GM19395 (cell line): ENCODE measurements at regions not wholly inside any gene's neighbourhood (a gene's known extent, or its start where the extent isn't known, plus 50 kb on each side); places are given as distances from the start of the nearest gene placed in this dataset.
A peak's percentile ranks its signal among the peaks of the same experiment; 100 is the strongest.

Experiments
- ATAC-seq: cut with Tn5 transposase; IDR thresholded peaks from one replicate; pipeline ENCODE4 v1.9.1; 2021; ENCODE audit warnings: mild to moderate bottlenecking, moderate library complexity; ENCODE audit not compliant: unreplicated experiment

DNA sequence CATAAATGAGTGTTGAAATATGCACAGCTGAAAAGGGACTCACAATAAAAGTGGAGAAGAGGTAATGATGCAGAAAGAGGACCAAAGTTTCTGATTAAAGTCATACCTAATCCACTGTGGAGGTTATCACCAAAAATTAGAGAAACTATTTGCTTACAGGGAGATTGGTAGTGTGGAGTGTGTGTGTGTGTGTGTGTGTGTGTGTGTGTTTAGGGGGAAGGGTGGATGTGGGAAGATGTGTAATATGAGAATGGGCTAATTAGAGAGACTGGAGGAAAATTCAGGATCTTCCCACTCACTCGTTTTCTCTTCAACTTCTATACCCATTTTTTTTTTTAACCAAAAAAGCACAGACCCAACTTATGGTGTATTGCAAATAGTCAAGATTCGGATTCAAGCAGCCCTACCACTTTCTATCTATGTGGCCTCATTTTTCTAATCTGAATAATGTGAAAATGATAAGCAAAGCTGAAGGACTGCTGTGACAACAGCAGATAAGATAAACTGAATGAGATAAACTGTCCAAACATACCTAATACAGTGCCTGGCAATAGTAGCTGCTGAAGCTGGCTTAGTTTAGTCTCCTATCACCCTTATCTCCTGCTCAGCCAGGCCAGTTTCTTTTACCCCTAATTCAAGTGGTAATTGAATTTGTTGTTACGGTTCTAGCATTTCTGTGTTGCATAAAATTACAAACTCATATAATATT, 501.1 kb downstream of the KDM4C start:
- ATAC-seq: no peak

DNA sequence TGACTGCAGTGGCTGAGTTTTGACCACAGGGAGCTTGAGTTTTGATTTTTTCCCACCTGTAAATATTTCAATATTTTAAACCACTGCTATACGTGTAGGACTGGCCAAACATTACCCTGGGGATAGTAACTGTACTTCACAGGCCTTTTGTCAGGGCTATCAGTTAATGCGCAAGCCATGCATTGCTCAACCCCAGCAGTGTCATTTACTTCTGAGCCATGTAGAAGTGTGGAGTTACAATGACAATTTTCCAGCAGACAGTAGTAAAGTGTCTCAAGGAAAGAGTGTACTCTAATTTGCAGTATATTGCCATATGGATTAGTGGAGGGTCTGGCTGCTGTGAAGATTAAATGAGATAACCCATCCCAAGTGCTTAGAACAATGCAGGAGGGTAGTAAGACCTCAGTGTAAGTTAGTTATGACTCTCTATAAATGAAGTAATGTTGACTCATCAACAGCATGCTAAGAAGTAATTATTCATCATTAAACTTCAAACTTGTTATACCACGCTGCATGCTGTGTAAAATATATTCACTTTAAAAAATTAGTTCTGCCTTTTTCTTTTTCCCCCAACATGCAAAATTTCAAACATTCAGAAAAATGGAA, 489.2 kb downstream of the KDM4C start:
- no peak for ATAC-seq

DNA sequence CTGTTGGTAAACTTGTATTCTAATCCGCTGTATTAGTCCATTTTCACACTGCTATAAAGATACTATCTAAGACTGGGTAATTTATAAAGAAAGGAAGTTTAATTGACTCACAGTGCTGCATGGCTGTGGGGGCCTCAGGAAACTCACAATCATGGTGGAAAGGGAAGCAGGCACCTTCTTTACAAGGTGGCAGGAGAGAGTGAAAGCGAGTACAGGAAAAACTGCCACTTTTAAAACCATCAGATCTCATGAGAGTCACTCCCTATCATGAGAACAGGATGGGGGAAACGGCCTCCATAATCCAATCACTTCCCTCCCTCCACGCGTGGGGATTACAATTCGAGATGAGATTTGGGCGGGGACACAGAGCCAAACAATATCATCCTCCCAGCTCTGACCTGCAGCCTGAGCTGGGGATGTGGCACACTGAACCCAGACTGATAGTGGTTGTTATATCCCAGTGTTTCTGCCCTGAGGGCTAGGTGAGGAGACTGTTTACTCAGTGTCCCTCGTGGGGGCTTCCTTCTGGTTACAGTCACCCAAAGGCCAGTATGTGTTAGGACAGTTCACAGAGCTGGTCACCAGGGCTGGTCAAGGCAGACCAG, 488.3 kb downstream of the KDM4C start:
- no peak for ATAC-seq

GRCh38 chr9:7243838-7244237, 486.1 kb downstream of the KDM4C start:
- ATAC-seq: no peak

DNA sequence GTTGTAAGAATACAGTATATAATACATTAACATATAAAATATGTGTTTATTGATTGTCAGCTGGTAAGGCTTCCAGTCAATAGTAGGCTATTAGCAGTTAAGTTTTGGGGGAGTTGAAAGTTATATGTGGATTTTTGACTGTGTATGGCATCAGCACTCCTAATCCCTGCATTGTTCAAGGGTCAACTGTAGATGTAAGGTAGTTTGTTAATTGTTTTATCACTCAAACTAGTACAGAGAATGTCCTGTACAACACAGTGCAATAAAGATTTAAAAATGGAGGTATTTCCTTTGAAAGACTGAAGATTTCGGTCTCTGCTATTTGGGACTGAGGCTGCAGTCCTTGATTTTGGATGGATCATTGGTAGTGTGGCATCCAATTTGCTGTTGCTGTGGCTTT, 484.4 kb downstream of the KDM4C start:
- ATAC-seq: no peak

DNA sequence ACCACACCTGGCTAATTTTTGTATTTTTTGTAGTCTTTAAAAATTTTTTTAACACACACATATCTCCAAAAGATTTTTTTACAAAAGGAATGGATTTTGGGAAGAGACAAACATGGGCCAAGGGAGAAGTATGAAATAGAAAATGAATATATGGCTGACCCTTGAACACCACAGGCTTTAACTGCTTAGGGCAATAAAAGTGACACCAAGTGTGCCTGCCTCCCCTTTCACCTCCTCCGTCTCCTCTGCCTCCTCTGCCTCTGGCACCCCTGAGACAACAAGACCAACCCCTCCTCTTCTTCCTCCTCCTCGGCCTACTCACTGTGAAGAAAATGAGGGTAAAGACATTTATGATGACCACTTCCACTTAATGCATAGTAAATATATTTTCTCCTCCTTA, 483.9 kb downstream of the KDM4C start:
- ATAC-seq: no peak

- ATAC-seq: no peak
Observed at GRCh38 chr9:7240569-7241311, 483.0 kb downstream of the KDM4C start.

GRCh38 chr9:7239708-7240107, 481.9 kb downstream of the KDM4C start:
- no peak for ATAC-seq

DNA sequence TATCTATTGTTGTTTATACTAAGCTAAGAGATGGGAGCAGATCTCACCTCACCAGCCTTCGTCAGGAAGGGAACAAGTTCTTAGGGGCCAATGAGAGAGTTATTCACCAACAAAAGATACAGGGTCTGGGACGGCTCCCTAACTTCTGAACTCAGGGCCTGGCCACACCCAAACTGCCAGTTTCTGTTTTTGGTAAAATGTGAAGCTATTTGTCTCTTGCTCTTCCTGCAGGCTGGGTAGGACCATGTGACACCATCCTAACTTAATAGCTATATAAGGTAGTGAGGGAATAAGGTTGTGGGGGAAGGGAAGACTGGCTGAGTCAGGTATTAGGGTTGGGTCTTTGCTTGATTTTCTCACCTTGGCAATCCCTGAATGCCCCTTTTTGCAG, 480.5 kb downstream of the KDM4C start:
- no peak for ATAC-seq

DNA sequence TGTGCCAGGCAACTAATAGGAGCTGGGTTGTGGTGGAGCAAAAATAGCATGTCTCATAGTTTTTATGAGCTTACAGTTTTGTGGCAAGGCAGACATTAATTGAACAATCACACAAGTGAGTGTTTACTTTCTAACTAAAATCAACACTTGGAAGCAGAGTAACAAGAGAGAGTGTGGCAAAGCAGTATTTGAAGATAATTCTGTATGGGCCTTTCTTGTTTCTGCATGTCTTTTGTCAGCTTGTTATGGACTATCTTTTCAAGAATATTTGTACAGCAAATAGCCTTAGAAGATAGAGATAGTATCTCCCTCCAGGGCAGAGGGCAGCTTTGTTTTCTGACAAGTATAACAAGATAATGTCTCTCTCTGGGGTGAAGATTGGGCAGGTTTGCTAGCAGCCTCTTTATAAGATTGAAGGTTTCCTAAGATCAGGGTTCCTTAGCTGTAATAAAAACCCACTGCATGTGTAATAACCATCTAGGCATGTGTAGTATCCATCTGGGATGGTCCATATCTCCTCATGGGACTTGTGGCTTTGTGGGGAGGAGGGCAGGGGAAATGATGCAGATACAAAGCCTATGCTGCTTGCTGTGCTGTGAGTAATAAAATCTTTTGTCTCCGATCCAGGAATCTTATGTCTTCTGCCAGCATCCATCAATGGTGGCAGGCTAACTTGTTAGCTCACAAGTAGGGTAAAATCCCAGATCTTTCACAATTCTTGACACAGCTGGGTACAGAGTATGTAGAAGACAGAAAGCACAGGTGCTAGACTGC, 479.9 kb downstream of the KDM4C start:
- ATAC-seq: no peak

DNA sequence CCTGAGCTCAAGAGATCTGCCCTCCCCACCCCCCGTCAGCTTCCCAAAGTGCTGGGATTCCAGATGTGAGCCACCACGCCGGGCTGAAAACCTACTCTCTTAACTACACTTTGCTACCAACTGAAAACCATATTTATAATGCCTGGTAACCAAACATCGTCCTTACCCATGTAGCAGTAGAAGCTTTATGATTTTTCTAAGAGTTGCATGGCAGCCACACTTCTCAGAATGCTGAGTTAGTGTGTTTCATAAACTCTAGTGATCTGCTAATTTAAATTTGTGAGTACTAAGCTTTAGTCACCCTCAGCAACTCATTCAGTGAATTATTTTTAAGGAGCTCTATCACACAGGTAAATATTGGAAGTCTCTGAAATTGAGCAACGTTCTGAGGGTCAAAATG, 478.4 kb downstream of the KDM4C start:
- no peak for ATAC-seq

DNA sequence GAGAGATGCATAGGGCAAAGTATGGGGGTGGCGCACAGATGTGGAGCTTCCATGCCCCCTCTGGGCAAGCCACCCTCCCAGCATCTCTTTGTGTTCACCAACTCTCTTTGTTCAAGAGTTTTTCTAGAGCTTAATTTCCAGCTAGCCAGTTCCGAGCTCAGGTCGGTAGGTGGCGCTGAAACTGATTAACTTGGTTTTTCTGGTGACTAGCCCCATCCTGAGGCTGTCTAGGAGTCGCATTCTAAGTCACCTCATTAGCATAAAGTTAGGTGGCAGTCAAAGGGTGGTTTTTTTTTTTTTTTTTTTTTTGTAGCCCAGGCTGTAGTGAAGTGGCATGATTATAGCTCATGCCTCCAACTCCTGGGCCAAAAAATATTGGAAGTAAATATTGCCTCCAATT, 476.4 kb downstream of the KDM4C start:
- ATAC-seq: peak; percentile 83

DNA sequence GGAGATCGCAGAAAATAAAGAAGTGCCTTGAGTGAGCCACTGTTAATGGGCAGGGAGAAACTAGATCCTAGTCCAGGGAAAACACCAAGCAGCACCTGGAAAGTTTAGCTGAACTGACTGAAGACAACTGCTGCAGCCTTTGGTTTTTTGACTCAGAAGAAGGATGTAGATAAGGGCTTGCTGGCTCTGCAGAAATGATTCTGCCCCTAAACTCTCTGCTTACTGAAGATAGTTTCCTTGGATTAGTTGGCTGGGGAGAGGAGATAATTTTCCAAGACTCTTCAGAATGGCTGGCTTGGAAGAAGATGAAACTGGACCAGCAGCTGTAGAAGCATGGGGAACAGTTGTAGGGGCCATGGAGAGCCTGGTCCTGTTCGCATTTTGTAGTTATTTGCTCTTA, 471.8 kb downstream of the KDM4C start:
- ATAC-seq: no peak

GRCh38 chr9:7228726-7229125, 471.0 kb downstream of the KDM4C start:
- ATAC-seq: no peak

DNA sequence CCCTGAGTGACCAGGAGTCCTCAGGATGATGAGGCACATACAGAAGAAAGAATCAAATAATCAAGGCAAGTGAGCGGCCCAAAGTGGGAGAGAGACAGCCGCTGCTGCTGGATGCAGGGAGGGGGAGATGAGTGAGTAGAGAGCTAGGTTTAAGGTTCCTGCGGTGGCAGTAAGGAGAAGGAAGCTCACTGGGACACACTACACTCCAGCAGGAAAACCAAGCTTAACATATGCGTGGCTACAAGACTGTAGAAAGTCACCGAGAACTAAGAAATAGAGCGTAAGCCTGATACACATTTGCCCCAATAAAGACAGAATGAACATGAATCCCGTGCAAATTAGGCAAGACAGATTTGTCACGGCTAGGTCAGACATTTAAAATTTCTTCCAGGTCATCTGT, 470.2 kb downstream of the KDM4C start:
- ATAC-seq: no peak

- no peak for ATAC-seq
Observed at GRCh38 chr9:7226007-7226640, 468.4 kb downstream of the KDM4C start.
